Kidney capillary endothelial cell (primary cell): ENCODE measurements at regions not wholly inside any gene's neighbourhood (a gene's known extent, or its start where the extent isn't known, plus 50 kb on each side); places are given as distances from the start of the nearest gene placed in this dataset.
"Not testable (repeated sequence)": the region's sequence is repeated elsewhere in the genome, so short reads cannot be mapped to it uniquely, and the experiment has no call there.

ENCODE experiments used
- DNase-seq: peaks from one replicate; pipeline ENCODE4 v3.0.0-alpha.2; 2018; ENCODE audit warnings: low spot score

DNA sequence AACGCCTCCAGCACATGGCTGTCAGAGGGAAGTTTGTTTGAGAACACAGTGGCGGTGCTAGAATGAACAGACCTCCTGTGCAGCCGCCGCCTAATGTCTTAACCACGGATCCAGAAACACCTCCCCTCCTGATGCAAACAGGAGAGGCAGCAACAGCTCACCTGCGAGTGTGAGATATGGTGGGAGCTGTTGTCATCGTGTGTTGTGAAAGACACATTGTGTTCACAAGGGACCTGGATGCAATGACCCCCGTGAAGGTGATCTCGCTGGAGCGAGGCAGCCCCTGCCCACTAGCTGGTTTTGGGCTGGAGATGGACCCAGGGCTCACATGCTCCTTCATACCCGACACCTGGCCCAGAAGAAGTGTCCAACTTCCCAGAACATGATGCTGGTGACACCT, 315.3 kb upstream of the C1orf174 start:
- no peak for DNase-seq

DNA sequence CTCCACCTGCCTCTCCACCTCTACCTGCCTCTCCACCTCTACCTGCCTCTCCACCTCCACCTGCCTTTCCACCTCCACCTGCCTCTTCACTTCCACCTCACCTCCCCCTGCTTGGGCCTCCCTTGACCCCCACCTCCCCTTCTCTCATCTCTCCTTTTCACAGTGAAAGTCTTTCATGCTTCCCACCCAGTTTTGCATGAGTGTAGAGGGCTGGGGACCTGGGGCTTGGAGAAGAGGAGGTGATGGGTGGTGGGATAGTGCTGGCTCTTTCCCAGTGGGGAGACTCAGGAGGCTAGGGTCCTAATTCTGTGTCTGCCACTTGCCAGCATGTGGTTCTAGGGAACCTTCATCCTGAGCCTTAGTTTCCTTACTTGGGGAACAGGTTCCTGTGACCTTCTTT, 316.2 kb upstream of the C1orf174 start:
- DNase-seq: no peak

DNA sequence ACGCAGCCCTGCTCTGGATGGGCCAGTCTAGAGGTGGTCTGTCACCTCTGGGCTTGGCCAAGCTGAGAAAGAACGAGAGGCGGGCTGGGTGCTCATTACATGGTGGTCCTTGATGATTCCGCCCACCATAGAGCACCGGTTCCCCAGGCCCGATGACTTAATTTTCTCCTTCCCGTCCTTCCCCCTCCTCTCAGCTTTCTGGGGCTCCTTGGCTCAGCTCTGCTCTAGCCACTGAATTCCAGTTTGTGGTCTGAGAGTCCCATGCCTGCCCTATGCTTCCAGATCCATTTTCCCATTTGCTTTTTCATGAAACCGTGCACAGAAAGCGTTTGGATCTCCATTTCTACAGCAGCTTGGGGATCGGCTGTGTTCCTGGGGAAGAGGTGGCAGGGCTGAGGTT, 318.5 kb upstream of the C1orf174 start:
- DNase-seq: no peak

DNA sequence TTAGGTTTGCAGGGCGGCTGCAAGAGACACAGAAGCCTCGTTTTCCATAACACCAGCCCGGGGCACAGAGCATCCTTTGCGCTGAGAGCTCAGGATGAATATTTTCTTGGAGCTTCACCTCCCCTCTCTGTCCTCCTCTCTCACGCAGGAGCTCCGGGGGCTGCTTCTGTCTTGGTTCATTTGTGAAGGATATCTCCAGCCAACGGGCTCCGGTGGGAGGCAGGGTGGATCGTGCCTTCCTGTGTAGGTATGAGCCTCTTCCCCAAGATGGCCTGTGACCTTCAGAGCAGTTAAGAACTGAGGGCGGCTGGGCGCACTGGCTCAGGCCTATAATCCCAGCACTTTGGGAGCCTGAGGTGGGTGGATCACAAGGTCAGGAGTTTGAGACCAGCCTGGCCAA, 319.0 kb upstream of the C1orf174 start:
- no peak for DNase-seq

DNA sequence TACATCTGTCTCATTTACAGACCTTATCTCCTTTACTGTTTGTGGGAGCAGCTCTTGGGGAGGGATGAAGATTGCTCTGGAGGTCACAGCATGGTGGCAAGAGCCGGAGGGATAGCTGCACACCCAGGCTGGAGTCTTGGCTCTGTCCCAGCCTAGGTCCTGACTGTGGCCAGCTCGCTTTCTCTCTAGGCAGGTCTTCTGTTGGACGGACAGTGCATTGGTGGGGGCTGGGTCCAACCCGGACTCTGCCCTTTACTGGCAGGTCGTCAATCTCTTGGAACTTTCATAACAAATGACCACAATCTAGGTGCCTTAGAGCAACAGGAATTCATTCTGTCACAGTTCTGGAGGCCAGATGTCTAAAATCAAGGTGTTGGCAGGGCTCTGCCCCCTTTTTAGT, 319.8 kb upstream of the C1orf174 start:
- no peak for DNase-seq

DNA sequence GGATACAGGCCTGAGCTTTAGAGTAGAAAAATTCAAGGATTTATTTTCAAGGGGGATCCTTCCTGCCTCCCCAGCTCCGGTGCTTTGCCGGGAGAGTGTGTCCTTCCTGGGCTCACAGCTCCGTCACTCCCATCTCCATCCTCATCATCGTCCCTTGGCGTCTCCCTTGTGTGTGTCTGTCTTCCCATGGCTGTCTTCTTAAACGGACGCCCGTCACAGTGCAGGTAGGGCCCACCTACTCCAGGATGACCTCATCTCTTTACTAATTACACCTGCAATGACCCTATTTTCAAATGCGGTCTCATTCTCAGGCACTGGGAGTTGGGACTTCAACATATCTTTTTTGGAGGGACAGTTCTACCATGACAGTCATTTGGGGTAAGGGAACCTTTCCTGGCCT, 320.3 kb upstream of the C1orf174 start:
- DNase-seq: no peak

DNA sequence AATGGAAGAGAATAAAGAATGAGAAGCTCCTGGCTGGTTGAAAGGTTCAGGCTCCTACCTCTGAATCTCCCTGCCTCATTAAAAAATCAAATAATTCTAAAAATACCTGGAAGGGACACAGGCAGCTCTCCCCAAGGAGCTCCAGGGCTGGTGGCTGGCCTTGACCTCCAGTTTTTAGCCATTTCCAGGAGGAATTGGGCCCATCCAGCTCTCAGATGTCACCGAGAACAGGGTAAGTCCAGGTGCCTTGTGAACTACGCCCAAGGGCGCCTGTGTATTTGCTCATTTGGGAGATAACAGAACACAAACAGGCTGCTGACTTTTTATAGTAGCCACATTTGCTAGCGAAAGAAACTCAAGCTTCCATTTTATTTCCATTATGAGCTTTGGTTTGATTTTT, 321.0 kb upstream of the C1orf174 start:
- DNase-seq: no peak

DNA sequence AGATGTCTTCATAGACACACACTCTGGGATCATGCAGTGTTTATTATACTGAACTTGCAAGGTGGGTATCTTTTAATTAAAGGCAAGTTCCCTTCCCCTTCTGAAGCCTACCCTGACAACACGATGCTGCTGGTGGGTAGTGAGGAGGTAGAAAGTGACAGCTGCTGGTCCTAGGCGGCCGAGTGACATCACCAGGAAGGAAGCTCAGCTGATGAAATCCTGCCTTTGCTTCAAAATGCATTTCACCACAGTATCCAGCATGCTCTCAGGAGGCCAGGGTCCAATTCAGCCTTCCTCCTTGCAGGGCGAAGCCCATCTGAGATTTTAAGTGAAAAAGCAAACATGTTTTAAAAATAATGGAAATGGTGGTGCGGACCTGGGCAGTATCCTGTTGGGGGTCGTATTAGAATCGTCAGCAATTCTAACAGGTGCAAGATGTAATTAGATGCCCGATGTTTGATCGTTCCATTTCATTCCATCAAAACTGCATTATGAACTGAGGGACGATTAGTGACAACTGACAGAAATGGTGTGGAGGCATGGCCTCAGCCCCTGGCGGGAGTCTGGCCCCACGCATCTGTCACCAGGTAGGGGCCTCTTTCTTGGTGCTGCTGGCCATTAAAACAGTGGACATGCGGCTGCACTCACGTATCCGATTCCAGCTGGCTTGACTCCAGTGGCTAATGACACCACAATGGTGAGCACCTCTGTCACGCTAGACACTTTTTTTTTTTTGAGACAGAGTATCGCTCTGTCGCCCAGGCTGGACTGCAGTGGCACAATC, 324.8 kb upstream of the C1orf174 start:
- DNase-seq: no peak

DNA sequence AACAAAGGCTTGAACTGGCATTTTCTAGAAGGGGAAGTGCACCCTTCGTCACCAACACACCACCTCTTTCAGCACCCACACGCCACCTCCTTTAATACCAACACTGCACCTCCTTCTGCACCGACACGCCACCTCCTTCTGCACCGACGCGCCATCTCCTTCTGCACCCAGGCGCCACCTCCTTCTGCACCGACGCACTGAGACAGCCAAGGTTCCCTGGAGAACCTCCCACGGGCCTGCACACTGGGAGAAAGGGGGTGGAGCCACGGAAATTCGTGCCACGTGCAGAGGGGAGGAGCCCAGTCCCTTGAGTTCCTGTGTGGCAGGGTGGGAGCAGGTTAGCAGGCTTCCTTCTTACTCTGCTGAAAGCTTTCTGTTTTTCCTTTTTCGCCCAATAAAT, 327.9 kb upstream of the C1orf174 start:
- no peak for DNase-seq

DNA sequence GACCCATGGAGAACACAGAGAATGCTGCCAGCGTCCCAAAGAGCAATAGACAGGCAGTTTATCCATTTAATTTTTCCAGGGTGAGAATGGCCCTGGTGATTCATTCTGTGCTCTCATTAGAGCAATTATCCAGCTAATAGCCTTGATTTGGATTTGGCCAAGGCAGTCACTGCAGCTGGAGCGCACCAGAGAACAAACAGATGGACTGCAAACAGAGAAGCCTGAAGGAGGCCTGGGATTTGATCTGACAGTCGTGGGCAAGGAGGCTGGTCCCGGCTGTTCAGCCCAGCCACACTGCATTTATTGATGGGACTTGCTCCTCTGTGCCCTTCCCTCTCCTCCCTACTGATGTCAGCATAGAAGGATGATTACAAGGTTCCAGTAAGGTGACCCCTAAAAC, 353.9 kb upstream of the C1orf174 start:
- no peak for DNase-seq

DNA sequence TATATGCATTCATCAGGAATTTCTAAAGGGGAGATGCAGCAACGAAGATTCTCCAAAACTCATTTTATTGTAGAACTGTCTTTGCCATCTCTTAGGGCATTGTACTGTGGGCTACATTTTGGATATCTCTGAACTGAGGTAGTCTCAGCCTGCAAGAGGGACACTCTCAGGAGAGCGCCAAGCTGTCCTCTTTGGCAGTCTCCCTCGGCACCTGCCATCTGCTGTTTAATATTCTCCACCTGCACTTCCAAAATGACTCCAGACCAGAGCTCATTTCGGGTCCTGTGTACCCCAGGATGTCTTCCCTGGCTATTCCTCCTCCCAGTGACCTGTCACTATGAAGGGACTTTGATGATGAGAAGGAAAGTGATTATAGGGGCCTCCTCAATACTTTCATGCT, 356.3 kb upstream of the C1orf174 start:
- no peak for DNase-seq

DNA sequence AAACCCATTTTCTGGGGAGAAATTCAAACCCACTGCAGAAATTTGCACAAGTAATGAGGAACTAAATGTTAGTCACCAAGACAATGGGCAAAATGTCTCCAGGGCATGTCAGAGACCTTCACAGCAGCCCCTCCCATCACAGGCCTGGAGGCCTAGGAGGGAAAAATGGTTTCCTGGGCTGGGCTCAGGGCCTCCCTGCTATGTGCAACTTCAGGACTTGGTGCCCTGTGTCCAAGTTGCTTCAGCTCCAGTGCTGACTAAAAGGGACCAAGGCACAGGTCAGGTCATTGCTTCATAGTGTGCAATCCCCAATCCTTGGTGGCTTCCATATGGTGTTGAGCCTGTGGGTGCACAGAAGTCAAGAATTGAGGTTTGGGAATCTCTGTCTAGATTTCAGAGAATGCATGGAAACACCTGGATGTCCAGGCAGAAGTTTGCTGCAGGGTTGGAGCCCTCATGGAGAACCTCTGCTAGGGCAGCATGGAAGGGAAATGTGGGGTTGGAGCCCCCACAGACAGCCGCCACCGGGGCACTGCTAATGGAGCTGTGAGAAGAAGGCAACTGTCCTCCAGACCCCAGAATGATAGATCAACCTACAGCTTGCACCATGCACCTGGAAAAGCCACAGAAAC, 358.2 kb upstream of the C1orf174 start:
- not testable (repeated sequence) for DNase-seq

DNA sequence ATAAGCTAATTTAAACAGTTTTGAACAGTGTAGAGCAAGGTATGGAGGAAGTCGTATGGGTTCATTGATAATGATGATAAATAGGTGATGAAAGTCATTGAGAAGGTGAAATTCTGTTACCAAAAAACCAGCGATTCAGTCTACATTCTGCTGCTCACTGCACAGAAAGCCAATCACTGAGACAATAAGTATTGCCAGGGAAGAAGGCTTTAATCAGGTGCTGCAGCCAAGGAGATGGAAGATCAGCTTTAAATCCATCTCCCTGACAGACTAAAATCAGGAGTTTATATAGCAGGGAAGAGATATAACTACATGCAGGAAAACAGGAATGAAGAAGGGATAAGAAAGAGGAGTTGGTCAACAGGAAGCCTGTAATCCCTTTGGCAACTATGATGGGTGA, 361.3 kb upstream of the C1orf174 start:
- DNase-seq: no peak

DNA sequence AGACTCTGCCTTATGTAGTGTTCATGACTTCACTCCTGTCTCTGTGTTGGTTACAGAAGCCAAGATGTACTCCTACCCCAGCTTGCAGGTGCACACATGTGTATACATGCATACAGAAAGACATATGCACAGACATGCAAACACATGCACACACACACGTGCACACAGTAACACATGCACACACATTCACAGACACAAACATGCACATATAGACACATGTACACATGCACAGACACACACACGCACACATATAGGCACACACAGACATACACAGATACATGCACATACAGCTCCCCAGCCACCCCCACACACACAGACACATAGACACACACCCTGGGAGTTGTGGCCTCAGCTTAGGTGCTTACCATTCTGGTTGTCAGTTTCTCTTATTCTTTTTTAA, 362.6 kb upstream of the C1orf174 start:
- DNase-seq: no peak

DNA sequence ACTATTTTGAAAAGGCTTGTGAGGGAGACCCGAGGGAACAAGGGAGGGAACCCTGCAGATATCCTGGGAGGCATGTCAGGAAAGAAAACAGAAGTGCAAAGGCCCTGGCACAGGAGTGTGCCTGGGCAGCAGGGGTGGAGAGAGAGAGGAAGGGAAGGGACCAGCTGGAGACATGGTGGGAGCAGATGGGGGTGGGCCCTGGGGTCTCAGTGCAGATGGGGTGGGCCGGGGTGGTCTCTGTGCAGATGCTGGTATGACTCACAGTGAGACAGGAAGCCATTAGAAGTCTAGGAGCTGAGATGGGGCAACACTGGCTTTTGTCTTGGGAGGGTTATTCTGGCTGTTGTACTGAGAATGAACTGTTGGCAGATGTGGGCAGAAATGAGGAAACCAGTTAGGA, 363.6 kb upstream of the C1orf174 start:
- no peak for DNase-seq

DNA sequence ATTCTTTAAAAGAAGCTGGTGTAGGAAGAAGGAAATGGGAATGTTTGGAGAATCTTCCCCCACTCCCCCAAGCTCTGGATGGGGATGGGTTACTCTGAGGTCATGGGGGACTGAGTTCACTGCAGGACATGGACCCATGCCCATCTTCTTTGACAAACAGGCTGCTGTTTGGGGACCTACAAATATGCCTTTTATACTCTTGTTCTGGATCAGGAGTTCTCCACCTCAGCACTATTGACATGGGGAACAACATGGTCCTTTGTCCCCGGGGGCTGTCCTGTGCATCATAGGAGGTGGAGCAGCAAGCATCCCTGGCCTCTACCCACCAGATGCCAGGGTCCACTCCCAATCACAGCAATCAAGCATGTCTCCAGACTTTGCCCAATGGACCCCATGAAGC, 365.8 kb upstream of the C1orf174 start:
- DNase-seq: no peak

DNA sequence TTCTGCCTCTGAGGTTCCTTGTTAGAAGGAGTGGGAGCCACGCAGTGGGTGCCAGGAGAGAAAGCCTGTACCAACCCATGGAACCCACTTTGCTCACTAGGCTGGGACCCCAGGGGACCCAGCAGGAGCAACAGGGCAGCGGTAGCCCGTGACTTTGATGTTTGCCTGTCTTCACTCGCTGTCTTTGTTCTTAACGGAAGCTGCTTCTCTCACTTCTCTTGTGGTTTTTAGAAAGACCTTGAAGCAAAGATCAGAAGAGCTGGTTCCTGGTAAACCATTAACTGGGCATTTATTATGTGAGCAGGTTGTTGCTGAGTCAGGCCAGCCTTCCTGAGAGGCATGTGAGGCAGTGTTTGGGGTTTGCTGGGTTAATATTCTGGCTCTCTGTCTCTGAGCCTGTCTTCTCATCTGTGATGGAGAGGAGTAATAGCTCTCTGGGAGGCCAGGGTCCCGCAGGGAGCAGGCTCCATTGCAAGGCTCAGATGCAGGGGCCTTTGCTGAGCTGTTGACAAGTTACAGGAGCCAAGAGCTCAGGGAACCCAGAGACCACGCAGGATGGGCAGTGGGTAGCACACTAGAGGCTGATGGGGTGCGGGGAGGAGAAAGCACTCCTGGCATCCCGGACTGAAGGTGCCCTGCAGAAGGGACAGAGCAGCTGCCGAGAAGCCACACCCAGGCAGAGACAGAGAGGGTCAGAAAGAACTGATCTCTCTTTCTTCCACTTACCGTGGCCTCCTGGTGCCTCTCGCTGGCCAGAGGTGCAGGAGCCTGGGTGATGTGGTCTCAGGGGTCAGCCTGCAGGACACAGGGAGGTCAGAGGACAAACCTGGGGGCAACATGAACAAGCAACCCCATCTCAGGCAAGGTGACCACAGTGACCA, 367.5 kb upstream of the C1orf174 start:
- DNase-seq: no peak

DNA sequence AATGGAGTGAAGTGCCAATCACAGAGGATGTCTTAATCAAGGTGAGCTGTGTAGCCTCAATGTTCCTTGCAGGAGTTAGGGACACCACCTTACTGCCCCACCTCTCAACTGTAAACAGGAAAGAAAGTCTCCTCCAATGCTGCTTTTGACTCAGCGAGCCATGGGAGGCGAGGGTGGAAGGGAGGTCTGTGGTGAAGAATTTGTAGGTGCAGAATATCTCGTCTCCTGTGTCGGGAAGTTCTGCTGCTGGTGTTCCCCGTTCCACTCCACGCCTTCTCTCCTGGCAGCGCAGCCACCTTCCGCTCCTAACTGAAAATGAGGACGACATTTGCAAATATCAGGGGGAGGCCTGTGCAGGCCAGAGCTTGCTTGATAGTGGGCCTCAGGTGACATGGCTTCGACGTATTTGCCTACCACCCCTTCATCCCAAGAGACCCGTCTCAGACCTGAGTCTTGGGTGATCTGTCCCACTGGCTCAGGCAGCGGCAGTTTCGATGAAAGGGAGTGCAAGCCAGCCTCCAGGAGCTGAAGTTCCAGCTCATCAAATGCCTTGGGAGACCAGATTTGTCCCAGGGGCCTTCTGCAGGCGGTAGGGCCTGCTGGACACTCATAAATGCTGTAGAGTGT, 368.3 kb upstream of the C1orf174 start:
- no peak for DNase-seq

DNA sequence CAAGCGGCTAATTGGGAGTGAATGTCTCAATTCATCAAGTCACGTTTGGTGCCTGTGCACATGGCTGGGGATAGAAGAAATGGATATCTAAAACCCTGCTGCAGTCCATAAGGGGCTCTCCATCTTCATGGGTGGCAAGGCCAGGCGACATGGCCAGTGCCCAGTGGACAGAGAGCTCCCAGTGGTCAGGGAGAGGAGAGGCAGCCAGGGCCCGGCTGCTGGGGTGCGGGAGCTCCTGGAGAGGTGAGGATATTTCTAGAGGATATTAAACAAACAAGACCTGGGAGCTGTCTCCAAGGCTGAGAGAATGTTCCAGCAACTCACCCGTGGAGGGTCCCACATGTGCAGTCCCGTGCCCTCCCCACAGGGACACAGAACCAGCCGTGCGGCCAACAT, 368.8 kb upstream of the C1orf174 start:
- no peak for DNase-seq

DNA sequence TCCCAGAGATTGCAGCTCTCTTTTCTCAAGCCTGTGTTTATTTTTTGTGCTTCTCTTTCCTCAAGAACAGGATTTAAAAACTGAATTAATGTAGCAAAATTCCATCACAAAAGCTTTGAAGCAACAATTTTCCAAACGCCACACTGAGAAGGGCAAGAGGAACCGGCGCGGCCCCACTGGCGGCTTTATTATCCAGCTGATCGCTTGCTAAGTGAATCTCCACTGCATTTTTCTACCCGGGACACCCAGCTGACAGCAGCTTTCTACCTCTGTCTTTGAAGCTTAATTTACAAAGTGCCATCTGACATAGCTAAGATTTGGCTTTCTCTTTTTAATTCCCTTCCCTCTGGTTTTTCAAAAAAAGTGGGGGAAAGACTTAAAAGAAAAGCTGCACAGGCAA, 369.3 kb upstream of the C1orf174 start:
- DNase-seq: no peak

DNA sequence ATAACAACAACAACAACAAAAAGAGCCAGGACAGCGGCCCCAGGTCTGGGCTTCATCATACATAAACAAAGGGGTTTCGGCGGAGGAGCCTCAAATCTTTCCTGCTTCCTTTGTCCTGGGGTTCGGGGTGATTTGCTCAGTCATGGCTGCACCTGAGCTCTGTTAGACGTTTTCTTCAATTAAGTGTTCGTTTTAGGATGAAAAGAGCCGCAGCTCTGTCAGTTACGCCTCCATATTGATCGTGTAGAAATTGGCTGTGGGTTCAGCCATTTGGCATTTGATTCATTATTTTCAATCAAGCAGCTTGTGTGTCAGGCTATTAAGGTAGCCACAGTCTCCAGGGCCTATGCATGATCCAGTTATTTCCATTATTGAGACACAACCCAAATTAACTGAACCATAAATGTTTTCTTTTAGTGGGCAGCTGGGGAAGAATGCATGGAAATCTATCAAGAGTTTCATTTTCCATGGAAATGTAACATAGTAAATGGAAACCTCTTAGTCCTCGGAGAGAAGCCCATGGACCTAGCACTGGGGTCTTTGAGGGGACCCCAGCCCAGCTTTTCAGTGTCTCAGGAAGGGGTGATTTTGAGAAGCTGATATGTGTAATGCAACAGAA, 370.0 kb upstream of the C1orf174 start:
- no peak for DNase-seq

DNA sequence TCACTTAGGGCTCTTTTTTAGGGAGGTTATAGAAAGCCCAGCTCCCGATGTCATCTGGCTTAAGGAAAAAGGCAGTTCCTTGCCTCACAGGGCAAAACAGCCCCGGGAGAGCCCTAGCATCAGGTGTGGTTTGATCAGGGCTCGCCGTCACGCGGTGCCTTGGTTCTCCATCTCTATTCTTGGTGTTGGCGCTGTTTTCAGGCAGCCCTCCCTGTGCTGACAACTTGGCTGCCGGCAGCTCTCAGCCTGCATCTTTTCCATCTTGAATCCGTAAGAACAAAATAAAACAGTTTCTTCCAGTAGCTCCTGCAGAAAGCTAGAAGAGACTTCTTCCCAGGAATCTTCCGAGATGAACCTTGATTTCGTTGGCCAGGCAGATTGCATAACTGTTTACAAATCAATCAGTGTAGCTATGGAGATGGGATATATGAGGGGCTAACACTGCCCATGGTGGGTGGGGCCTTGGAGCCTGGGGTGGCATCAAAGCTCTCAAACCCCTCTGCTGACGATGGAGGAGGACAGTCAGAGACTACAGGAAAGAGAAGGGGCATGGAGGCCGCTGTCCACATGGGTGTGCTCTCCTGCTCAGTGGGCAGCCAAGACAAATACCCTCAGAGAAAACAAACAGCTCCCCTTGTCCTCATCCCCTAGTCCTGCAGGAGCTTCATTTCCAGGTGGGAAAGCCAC, 370.7 kb upstream of the C1orf174 start:
- DNase-seq: no peak
